Adrenal gland (tissue), 5 donors: ENCODE measurements at regions not wholly inside any gene's neighbourhood (a gene's known extent, or its start where the extent isn't known, plus 50 kb on each side); places are given as distances from the start of the nearest gene placed in this dataset.

ENCODE experiments used
- POLR2A ChIP-seq, 2 donors: fragments of 450-650 bp; IDR thresholded peaks; one replicate each; pipeline ENCODE4 v1.6.1; 2017; ENCODE audit warnings: antibody characterized with exemption in 2 of 2, mild to moderate bottlenecking in 2 of 2, moderate library complexity in 1 of 2
- TF ChIP-seq, protein P1 (sequence below), 6 experiments: fragments of 450-650 bp in 4 of 6; fragments of 200-600 bp in 2 of 6; sonication (generic) in 1 of 6; IDR thresholded peaks; 1 replicate in 5 of 6; 2 replicates in 1 of 6; pipeline versions ENCODE4 v1.5.1 to v1.8.0; 2016 to 2021; ENCODE audit warnings: antibody characterized with exemption in 6 of 6, mild to moderate bottlenecking in 2 of 6, moderate library complexity in 1 of 6
- donor health status: DM: no; HTN: no; CAD: no.

- TF ChIP-seq, protein P1, sequence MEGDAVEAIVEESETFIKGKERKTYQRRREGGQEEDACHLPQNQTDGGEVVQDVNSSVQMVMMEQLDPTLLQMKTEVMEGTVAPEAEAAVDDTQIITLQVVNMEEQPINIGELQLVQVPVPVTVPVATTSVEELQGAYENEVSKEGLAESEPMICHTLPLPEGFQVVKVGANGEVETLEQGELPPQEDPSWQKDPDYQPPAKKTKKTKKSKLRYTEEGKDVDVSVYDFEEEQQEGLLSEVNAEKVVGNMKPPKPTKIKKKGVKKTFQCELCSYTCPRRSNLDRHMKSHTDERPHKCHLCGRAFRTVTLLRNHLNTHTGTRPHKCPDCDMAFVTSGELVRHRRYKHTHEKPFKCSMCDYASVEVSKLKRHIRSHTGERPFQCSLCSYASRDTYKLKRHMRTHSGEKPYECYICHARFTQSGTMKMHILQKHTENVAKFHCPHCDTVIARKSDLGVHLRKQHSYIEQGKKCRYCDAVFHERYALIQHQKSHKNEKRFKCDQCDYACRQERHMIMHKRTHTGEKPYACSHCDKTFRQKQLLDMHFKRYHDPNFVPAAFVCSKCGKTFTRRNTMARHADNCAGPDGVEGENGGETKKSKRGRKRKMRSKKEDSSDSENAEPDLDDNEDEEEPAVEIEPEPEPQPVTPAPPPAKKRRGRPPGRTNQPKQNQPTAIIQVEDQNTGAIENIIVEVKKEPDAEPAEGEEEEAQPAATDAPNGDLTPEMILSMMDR (IDR thresholded peaks at IDR 0.05) = no peak
- TF ChIP-seq POLR2A (IDR thresholded peaks at IDR 0.05) = no peak
Measured at GRCh38 chr20:12764053-12764452, 244.7 kb upstream of the SPTLC3 start.
